ENCODE measurements at regions not wholly inside any gene's neighbourhood (a gene's known extent, or its start where the extent isn't known, plus 50 kb on each side); places are given as distances from the start of the nearest gene placed in this dataset.

DNA sequence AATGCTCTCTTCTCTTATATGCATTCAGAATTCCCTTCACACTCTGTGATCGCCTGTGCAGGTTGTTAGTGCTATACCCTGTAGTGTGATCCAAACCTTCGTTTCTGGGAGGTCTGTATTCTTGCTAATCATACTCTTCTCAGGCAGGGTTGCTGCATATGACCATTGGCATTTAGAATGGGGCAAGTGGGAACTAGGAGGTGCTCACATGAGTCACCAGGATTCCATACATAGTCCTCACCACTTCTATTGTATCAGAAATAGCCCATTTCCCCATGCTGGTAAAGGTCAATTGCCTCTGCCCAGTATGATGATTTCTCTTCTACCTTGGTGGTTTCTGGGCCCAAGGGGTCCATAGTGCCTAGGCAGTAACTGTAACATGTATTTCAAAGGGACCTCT is 443.5 kb upstream of the CDH6 start:
- TF ChIP-seq GATA2 (IDR thresholded peaks at IDR 0.05; ENCODE audit: low read depth, low read length) (no peak), GATA3 (IDR thresholded peaks at IDR 0.05; ENCODE audit: low read depth, low read length) (no peak)
